HepG2 (cell line): ENCODE measurements at regions not wholly inside any gene's neighbourhood (a gene's known extent, or its start where the extent isn't known, plus 50 kb on each side); places are given as distances from the start of the nearest gene placed in this dataset.

ENCODE experiments used
- ATAC-seq: fragments of 200-7000 bp; cut with Tn5 transposase; 3 replicates; pipeline ENCODE4 v1.9.1; 2020; ENCODE audit warnings: mild to moderate bottlenecking, moderate library complexity
- BruUV-seq: library from RNA; stranded (reverse); fragments of 400-500 nt; replicated peaks from 2 replicates; lab custom pipeline; 2021; lab: Mats Ljungman, UMichigan
- CTCF ChIA-PET: fragments of 300-600 bp; formaldehyde crosslinking; extraction: SDS; loops from one replicate; lab custom pipeline; 2021; ENCODE audit warnings: low total read pairs, inconsistent platforms, low intra/inter-chr PET ratio; lab: Yijun Ruan, JAX
- POLR2A ChIA-PET: fragments of 350-600 bp; sonication (Branson Sonifier 250); formaldehyde crosslinking; loops from one replicate; lab custom pipeline; 2020; ENCODE audit warnings: antibody characterized with exemption, inconsistent platforms; lab: Yijun Ruan, JAX
- DNase-seq: peaks from one replicate; pipeline ENCODE4 v3.0.0-alpha.2; 2015; ENCODE audit warnings: low spot score
- FAIRE-seq: peaks from 3 replicates; lab custom pipeline; 2011; peaks lifted over from hg19 to GRCh38; lab: Jason Lieb, UNC
- H2AFZ ChIP-seq: one replicate; pipeline ENCODE4 v1.6.1; 2011; ENCODE audit warnings: low read length, inconsistent platforms
- H3K27ac ChIP-seq: fragments of 300-600 bp; 3 replicates; pipeline ENCODE4 v1.8.0; 2011; ENCODE audit warnings: mixed run types, mild to moderate bottlenecking, mixed read lengths, low read length, inconsistent platforms; ENCODE audit not compliant: insufficient read depth; ENCODE audit errors: extremely low read length
- H3K27me3 ChIP-seq, 2 experiments: fragments of 200-600 bp in 1 of 2; 2 replicates in 1 of 2; 3 replicates in 1 of 2; pipeline versions ENCODE4 v1.6.0 to v1.8.0; 2011; ENCODE audit warnings: low read length in 2 of 2, mild to moderate bottlenecking in 2 of 2, moderate library complexity in 2 of 2, inconsistent platforms in 1 of 2; ENCODE audit not compliant: insufficient read depth in 2 of 2, control insufficient read depth in 1 of 2
- H3K36me3 ChIP-seq, 2 experiments: fragments of 200-600 bp in 1 of 2; replicated peaks in 1 of 2; 2 replicates in 1 of 2; 3 replicates in 1 of 2; pipeline versions ENCODE4 v1.5.1 to v1.8.0; 2011; ENCODE audit warnings: low read length in 2 of 2, inconsistent platforms in 1 of 2; ENCODE audit not compliant: insufficient read depth in 2 of 2, control insufficient read depth in 1 of 2
- H3K4me1 ChIP-seq: 2 replicates; pipeline ENCODE4 v1.5.1; 2012; ENCODE audit warnings: low read length, inconsistent platforms; ENCODE audit not compliant: insufficient read depth
- H3K4me2 ChIP-seq: 2 replicates; pipeline ENCODE4 v1.6.0; 2011; ENCODE audit warnings: low read depth, low read length, inconsistent platforms
- H3K4me3 ChIP-seq, 3 experiments: fragments of 200-600 bp in 1 of 3; sonication (generic), shearing (Covaris generic) in 1 of 3; replicated peaks in 1 of 3; 2 replicates each; pipeline ENCODE4 v1.5.1; 2011 to 2016; ENCODE audit warnings: low read length in 3 of 3, inconsistent platforms in 2 of 3, low read depth in 2 of 3, mild to moderate bottlenecking in 2 of 3, control low read depth in 1 of 3, mixed read lengths in 1 of 3; ENCODE audit not compliant: insufficient read depth in 1 of 3
- H3K79me2 ChIP-seq: one replicate; pipeline ENCODE4 v1.6.1; 2011; ENCODE audit warnings: low read length, inconsistent platforms; ENCODE audit not compliant: insufficient read depth
- H3K9ac ChIP-seq: 2 replicates; pipeline ENCODE4 v1.6.0; 2011; ENCODE audit warnings: mild to moderate bottlenecking, low read depth, low read length, inconsistent platforms; ENCODE audit not compliant: insufficient read depth
- H3K9me3 ChIP-seq: 2 replicates; pipeline ENCODE4 v1.5.1; 2012; ENCODE audit warnings: mild to moderate bottlenecking, low read length
- H4K20me1 ChIP-seq: 2 replicates; pipeline ENCODE4 v1.6.0; 2011; ENCODE audit warnings: inconsistent platforms, mild to moderate bottlenecking, low read length, moderate library complexity; ENCODE audit not compliant: insufficient read depth
- ATM ChIP-seq: fragments of 450-650 bp; IDR thresholded peaks from 2 replicates; pipeline ENCODE4 v1.7.1; 2017; ENCODE audit warnings: mild to moderate bottlenecking, borderline replicate concordance
- CREB1 ChIP-seq, 2 experiments: fragments of 450-650 bp in 1 of 2; IDR thresholded peaks; 2 replicates each; pipeline ENCODE4 v1.6.1; 2016 to 2017; ENCODE audit warnings: control low read depth in 1 of 2, mild to moderate bottlenecking in 1 of 2, missing compliant biosample characterization in 1 of 2, missing genetic modification characterization in 1 of 2
- HNF1A ChIP-seq, 2 experiments: sonication (generic) in 1 of 2; formaldehyde crosslinking in 1 of 2; IDR thresholded peaks; 2 replicates each; pipeline versions ENCODE4 v1.4.0 to v1.6.1; 2016 to 2020; ENCODE audit warnings: borderline replicate concordance in 1 of 2, low read depth in 1 of 2, mild to moderate bottlenecking in 1 of 2, missing genetic modification reagents in 1 of 2
- TGIF2 ChIP-seq: IDR thresholded peaks from 2 replicates; pipeline ENCODE4 v1.6.1; 2016; ENCODE audit warnings: control low read depth, missing compliant biosample characterization
- ZNF724P ChIP-seq: sonication (generic); formaldehyde crosslinking; IDR thresholded peaks from 2 replicates; pipeline ENCODE4 v1.8.0; 2022; ENCODE audit warnings: missing genetic modification reagents, borderline replicate concordance
- WGBS: methylation state at CpG from one replicate; pipeline ENCODE4 v1.1.6; 2017; ENCODE audit warnings: low lambda C conversion rate; 5-methylcytosine and 5-hydroxymethylcytosine counted together
- in situ Hi-C: cut with HindIII; loops from 2 replicates; pipeline ENCODE4 v1.10.0; 2017; ENCODE audit warnings: low pct_unique_long_range_greater_than_20kb; ENCODE audit not compliant: extremely low pct_ligation_motif_present
- intact Hi-C: fragments of 100-400 bp; cut with micrococcal nuclease; formaldehyde crosslinking; loops from one replicate; pipeline ENCODE4 v1.10.0; 2022; ENCODE audit not compliant: unreplicated experiment

- ATAC-seq (no peak), DNase-seq (no peak), FAIRE-seq (peak; percentile 23)
- POLR2A ChIA-PET, result no interaction called here
- Histone ChIP-seq H3K27me3 (peaks cover 1 to 20% of the 10 kb centered on the region in 2 experiments; a peak in 4 of 5 replicates), H4K20me1 (no peaks in the 10 kb centered on the region), H3K9me3 (no peaks in the 10 kb centered on the region), H3K9ac (no peak overlapping the region), H3K4me3 (no peak overlapping the region), H3K36me3 (no peaks in the 10 kb centered on the region), H3K4me2 (no peak overlapping the region), H3K4me1 (no peaks in the 10 kb centered on the region), H3K79me2 (no peaks in the 10 kb centered on the region), H3K27ac (no peak overlapping the region), H2AFZ (no peak overlapping the region)
- in situ Hi-C loops, result loop anchor here (5.0 kb wide), 2 partner anchors 232 to 517 kb away; no protein-coding TSS in a partner anchor
- no TSS peak for BruUV-seq
- no peak for TF ChIP-seq TGIF2
- TF ChIP-seq ATM, result no peak
- no peak for TF ChIP-seq ZNF724P
- no peak for TF ChIP-seq CREB1 (IDR thresholded peaks at IDR 0.05)
- TF ChIP-seq CREB1 (CRISPR knock-in tag; IDR thresholded peaks at IDR 0.05), result no peak
- TF ChIP-seq HNF1A (IDR thresholded peaks at IDR 0.05; ENCODE audit: low read depth), result no peak
- TF ChIP-seq HNF1A (CRISPR knock-in tag; IDR thresholded peaks at IDR 0.05; ENCODE audit: borderline replicate concordance), result no peak
- intact Hi-C loops, result no loop called here
- WGBS, result 22% methylated on average over 4 of the region's 4 CpGs
- CTCF ChIA-PET, result interaction anchor here (1.1 to 6.7 kb wide), 5 partner anchors 231 to 682 kb away, joined by 3 to 69 read pairs (median 14); partner anchors contain the start of gene ACVR1C
Observed at GRCh38 chr2:158009399-158009798, 92.3 kb upstream of the UPP2 start.
